Upper lobe of left lung (tissue), 4 donors: ENCODE measurements at regions not wholly inside any gene's neighbourhood (a gene's known extent, or its start where the extent isn't known, plus 50 kb on each side); places are given as distances from the start of the nearest gene placed in this dataset.

ENCODE experiments used
- POLR2AphosphoS5 ChIP-seq, 2 donors: sonication (generic); formaldehyde crosslinking; IDR thresholded peaks; one replicate each; pipeline ENCODE4 v1.5.1; 2017; ENCODE audit warnings: antibody characterized with exemption in 2 of 2
- TF ChIP-seq, protein P1 (sequence below), 6 experiments: fragments of 450-650 bp in 4 of 6; fragments of 200-600 bp in 2 of 6; sonication (generic) in 2 of 6; IDR thresholded peaks; one replicate each; pipeline ENCODE4 v1.5.1; 2016 to 2019; ENCODE audit warnings: antibody characterized with exemption in 6 of 6

DNA sequence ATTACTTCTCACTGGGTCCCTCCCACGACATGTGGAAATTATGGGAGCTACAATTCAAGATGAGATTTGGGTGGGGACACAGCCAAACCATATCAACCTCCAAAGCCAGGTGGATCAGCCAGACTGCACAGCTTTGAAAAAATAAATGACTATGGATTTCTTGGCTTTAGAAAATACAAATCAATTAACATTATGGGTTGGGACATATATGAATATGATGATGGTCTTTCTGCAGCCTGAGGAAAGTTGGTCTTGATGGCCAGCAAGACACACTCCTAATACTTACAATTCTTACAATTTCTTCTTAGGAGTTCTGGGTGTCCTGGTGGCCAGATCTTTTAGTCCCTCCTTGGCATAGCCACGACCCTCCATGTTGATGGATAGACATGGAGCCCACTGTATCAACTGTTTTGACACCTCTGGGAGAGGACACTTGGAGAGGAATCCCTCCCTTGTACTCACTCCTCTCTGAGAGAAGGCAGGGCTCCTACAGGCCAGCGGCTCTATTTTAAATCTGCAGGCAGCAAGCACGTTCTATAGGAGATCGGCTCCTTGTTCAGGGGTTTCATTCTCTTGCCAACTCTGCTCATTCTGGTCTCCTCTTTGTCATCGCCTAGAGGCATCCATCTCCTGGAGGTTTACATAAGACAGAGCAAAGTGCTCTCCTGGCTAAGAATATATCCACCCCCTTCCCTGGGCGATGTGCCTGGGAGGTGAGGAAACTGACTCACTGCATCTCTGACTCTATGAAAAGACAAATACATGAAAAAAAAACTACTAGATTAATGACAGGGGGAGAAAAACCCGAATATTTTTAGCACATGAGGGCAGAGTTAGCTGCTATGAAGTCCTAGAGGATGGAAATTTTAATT, 145.9 kb downstream of the CARTPT start:
- TF ChIP-seq, protein P1, sequence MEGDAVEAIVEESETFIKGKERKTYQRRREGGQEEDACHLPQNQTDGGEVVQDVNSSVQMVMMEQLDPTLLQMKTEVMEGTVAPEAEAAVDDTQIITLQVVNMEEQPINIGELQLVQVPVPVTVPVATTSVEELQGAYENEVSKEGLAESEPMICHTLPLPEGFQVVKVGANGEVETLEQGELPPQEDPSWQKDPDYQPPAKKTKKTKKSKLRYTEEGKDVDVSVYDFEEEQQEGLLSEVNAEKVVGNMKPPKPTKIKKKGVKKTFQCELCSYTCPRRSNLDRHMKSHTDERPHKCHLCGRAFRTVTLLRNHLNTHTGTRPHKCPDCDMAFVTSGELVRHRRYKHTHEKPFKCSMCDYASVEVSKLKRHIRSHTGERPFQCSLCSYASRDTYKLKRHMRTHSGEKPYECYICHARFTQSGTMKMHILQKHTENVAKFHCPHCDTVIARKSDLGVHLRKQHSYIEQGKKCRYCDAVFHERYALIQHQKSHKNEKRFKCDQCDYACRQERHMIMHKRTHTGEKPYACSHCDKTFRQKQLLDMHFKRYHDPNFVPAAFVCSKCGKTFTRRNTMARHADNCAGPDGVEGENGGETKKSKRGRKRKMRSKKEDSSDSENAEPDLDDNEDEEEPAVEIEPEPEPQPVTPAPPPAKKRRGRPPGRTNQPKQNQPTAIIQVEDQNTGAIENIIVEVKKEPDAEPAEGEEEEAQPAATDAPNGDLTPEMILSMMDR (IDR thresholded peaks at IDR 0.05), result no peak
- no peak for TF ChIP-seq POLR2AphosphoS5 (IDR thresholded peaks at IDR 0.05)
